SK-N-MC (cell line): ENCODE measurements at regions not wholly inside any gene's neighbourhood (a gene's known extent, or its start where the extent isn't known, plus 50 kb on each side); places are given as distances from the start of the nearest gene placed in this dataset.

Experiments used
- EZH2 ChIP-seq: fragments of 200-600 bp; sonication (generic); IDR thresholded peaks from one replicate; pipeline ENCODE4 v1.6.1; 2017; ENCODE audit warnings: antibody characterized with exemption
- FOXP2 ChIP-seq: optimal IDR thresholded peaks from 2 replicates; pipeline ENCODE3; 2011; ENCODE audit warnings: mild to moderate bottlenecking, moderate library complexity; ENCODE audit not compliant: insufficient read depth; ENCODE audit errors: extremely low read length, control extremely low read depth
- POLR2AphosphoS5 ChIP-seq: IDR thresholded peaks from 2 replicates; pipeline ENCODE4 v1.6.1; 2012; ENCODE audit warnings: mild to moderate bottlenecking, low read depth, low read length, borderline replicate concordance

- TF ChIP-seq EZH2 (no peak), POLR2AphosphoS5 (no peak), FOXP2 (no peak)
These were observed 329.9 kb upstream of the LRRC4C start for GRCh38 chr11:41789376-41789775.
